NCI-H146 treated with DMSO at 0.1 percent for 48 hours (cell line): ENCODE measurements at regions not wholly inside any gene's neighbourhood (a gene's known extent, or its start where the extent isn't known, plus 50 kb on each side); places are given as distances from the start of the nearest gene placed in this dataset.
"Not testable (repeated sequence)": the region's sequence is repeated elsewhere in the genome, so short reads cannot be mapped to it uniquely, and the experiment has no call there.

Experiments used
- DNase-seq: peaks from one replicate; lab custom pipeline; 2025; ENCODE audit not compliant: unreplicated experiment; lab: John Stamatoyannopoulos, UW

GRCh38 chrX:99421796-99422195 is 988.3 kb downstream of the PCDH19 start:
- DNase-seq, result no peak

GRCh38 chrX:99415470-99415869 is 994.6 kb downstream of the PCDH19 start:
- DNase-seq, result no peak

GRCh38 chrX:99413317-99413716 is 996.8 kb downstream of the PCDH19 start:
- DNase-seq, result no peak

- DNase-seq, result no peak
Observed at GRCh38 chrX:99398545-99398944, 1011.5 kb downstream of the PCDH19 start.

- DNase-seq, result no peak
Observed at GRCh38 chrX:99397879-99398278, 1012.2 kb downstream of the PCDH19 start.

- DNase-seq, result no peak
Observed at GRCh38 chrX:99394456-99394855, 1015.6 kb downstream of the PCDH19 start.

- DNase-seq, result no peak
Observed at GRCh38 chrX:99384594-99385374, 1025.3 kb downstream of the PCDH19 start.

GRCh38 chrX:99383786-99384185 is 1026.3 kb downstream of the PCDH19 start:
- DNase-seq, result no peak

GRCh38 chrX:99371976-99372595 is 1038.0 kb downstream of the PCDH19 start:
- DNase-seq, result no peak

- DNase-seq, result no peak
Observed at GRCh38 chrX:99353412-99353811, 1056.7 kb downstream of the PCDH19 start.

- DNase-seq, result no peak
Observed at GRCh38 chrX:99348256-99348655, 1061.8 kb downstream of the PCDH19 start.

- no peak for DNase-seq
Observed at GRCh38 chrX:99308302-99308701, 1101.8 kb downstream of the PCDH19 start.

- DNase-seq, result no peak
Observed at GRCh38 chrX:99305573-99305972, 1104.5 kb downstream of the PCDH19 start.

- no peak for DNase-seq
Observed at GRCh38 chrX:99301990-99302389, 1108.1 kb downstream of the PCDH19 start.

- no peak for DNase-seq
Observed at GRCh38 chrX:99271641-99272040, 1138.4 kb downstream of the PCDH19 start.

GRCh38 chrX:99266255-99266654 is 1143.8 kb downstream of the PCDH19 start:
- DNase-seq, result no peak

- DNase-seq, result no peak
Observed at GRCh38 chrX:99248180-99248579, 1161.9 kb downstream of the PCDH19 start.

- DNase-seq, result no peak
Observed at GRCh38 chrX:99242001-99242400, 1168.1 kb downstream of the PCDH19 start.

- not testable (repeated sequence) for DNase-seq
Observed at GRCh38 chrX:99234384-99234783, 1175.7 kb downstream of the PCDH19 start.

GRCh38 chrX:99192421-99192820 is 1217.7 kb downstream of the PCDH19 start:
- DNase-seq, result no peak

GRCh38 chrX:99184153-99184552 is 1225.9 kb downstream of the PCDH19 start:
- no peak for DNase-seq

- no peak for DNase-seq
Observed at GRCh38 chrX:99172958-99173357, 1237.1 kb downstream of the PCDH19 start.

- DNase-seq, result no peak
Observed at GRCh38 chrX:99142745-99143144, 1267.3 kb downstream of the PCDH19 start.
